ENCODE measurements at regions not wholly inside any gene's neighbourhood (a gene's known extent, or its start where the extent isn't known, plus 50 kb on each side); places are given as distances from the start of the nearest gene placed in this dataset.

DNA sequence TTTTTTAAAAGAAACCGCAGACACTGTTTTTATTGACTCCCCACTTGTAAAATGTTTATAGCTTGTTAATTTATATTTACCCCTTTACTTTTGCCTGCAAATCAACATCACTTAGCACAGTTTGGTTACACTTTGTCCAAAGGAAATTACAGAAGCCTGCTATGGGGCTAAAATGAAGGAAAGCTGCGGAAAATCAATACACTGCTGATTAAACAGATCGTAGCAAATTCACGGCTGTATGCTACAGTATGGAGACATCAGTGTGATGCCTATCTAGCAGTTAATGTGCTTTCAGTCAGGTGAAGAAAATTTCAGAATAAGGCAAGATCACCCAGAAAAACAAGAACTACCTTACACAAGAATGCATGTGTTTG lies 110.0 kb downstream of the FOXG1 start:
- TF ChIP-seq POLR2AphosphoS5 (IDR thresholded peaks at IDR 0.05), result no peak
- TF ChIP-seq, protein P1, sequence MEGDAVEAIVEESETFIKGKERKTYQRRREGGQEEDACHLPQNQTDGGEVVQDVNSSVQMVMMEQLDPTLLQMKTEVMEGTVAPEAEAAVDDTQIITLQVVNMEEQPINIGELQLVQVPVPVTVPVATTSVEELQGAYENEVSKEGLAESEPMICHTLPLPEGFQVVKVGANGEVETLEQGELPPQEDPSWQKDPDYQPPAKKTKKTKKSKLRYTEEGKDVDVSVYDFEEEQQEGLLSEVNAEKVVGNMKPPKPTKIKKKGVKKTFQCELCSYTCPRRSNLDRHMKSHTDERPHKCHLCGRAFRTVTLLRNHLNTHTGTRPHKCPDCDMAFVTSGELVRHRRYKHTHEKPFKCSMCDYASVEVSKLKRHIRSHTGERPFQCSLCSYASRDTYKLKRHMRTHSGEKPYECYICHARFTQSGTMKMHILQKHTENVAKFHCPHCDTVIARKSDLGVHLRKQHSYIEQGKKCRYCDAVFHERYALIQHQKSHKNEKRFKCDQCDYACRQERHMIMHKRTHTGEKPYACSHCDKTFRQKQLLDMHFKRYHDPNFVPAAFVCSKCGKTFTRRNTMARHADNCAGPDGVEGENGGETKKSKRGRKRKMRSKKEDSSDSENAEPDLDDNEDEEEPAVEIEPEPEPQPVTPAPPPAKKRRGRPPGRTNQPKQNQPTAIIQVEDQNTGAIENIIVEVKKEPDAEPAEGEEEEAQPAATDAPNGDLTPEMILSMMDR (IDR thresholded peaks at IDR 0.05), result no peak
